IMR-90 (cell line): ENCODE measurements at regions not wholly inside any gene's neighbourhood (a gene's known extent, or its start where the extent isn't known, plus 50 kb on each side); places are given as distances from the start of the nearest gene placed in this dataset.

ENCODE experiments used
- ATAC-seq: fragments of 200-7000 bp; cut with Tn5 transposase; 2 replicates; pipeline ENCODE4 v1.9.1; 2020; ENCODE audit warnings: low read depth, mild to moderate bottlenecking, moderate library complexity
- BruUV-seq: library from RNA; stranded (reverse); fragments of 400-500 nt; replicated peaks from 2 replicates; lab custom pipeline; 2021; lab: Mats Ljungman, UMichigan
- CTCF ChIA-PET: fragments of 300-600 bp; formaldehyde crosslinking; extraction: SDS; loops from one replicate; lab custom pipeline; 2021; ENCODE audit warnings: antibody characterized with exemption; lab: Yijun Ruan, JAX
- POLR2A ChIA-PET: fragments of 300-600 bp; sonication (Branson Sonifier 250); formaldehyde crosslinking; loops from one replicate; lab custom pipeline; 2022; ENCODE audit warnings: antibody characterized with exemption; ENCODE audit not compliant: unreplicated experiment; lab: Charles Lee
- DNase-seq: peaks from one replicate; pipeline ENCODE4 v3.0.0; 2013
- H2AFZ ChIP-seq: replicated peaks from 2 replicates; pipeline ENCODE3; 2013; ENCODE audit warnings: low read length, mild to moderate bottlenecking; ENCODE audit not compliant: poor library complexity
- H2AK5ac ChIP-seq: 2 replicates; pipeline ENCODE4 v1.6.1; 2013; ENCODE audit warnings: low read depth, low read length, inconsistent platforms
- H2AK9ac ChIP-seq: replicated peaks from 2 replicates; pipeline ENCODE3; 2013; ENCODE audit warnings: mild to moderate bottlenecking, low read depth, low read length, moderate library complexity; ENCODE audit not compliant: poor library complexity
- H2BK120ac ChIP-seq: 2 replicates; pipeline ENCODE4 v1.6.1; 2013; ENCODE audit warnings: low read depth, low read length, inconsistent platforms
- H2BK15ac ChIP-seq: 3 replicates; pipeline ENCODE4 v1.6.1; 2013; ENCODE audit warnings: low read depth, low read length, inconsistent platforms
- H2BK20ac ChIP-seq: 2 replicates; pipeline ENCODE4 v1.6.1; 2013; ENCODE audit warnings: low read depth, mild to moderate bottlenecking, inconsistent platforms, low read length, moderate library complexity
- H2BK5ac ChIP-seq: 2 replicates; pipeline ENCODE4 v1.6.1; 2013; ENCODE audit warnings: mild to moderate bottlenecking, low read depth, low read length, inconsistent platforms; ENCODE audit not compliant: poor library complexity, severe bottlenecking
- H3K14ac ChIP-seq: replicated peaks from 2 replicates; pipeline ENCODE4 v1.6.1; 2013; ENCODE audit warnings: low read depth, low read length, inconsistent platforms
- H3K18ac ChIP-seq: 2 replicates; pipeline ENCODE4 v1.6.1; 2013; ENCODE audit warnings: low read depth, low read length, control low read depth
- H3K23ac ChIP-seq: 2 replicates; pipeline ENCODE4 v1.6.1; 2013; ENCODE audit warnings: low read depth, low read length, inconsistent platforms
- H3K27ac ChIP-seq: 2 replicates; pipeline ENCODE4 v1.5.1; 2013; ENCODE audit warnings: mild to moderate bottlenecking, control low read depth, low read length; ENCODE audit not compliant: insufficient read depth
- H3K27me3 ChIP-seq: 2 replicates; pipeline ENCODE4 v1.6.1; 2013; ENCODE audit warnings: low read length; ENCODE audit not compliant: control insufficient read depth, insufficient read depth
- H3K36me3 ChIP-seq: 2 replicates; pipeline ENCODE4 v1.6.1; 2013; ENCODE audit warnings: low read length, mixed read lengths; ENCODE audit not compliant: control insufficient read depth, insufficient read depth
- H3K4ac ChIP-seq: 2 replicates; pipeline ENCODE4 v1.6.1; 2013; ENCODE audit warnings: low read depth, low read length, inconsistent platforms
- H3K4me1 ChIP-seq: 2 replicates; pipeline ENCODE4 v1.6.1; 2013; ENCODE audit warnings: low read length, mixed read lengths; ENCODE audit not compliant: control insufficient read depth, insufficient read depth
- H3K4me2 ChIP-seq: 2 replicates; pipeline ENCODE4 v1.6.1; 2013; ENCODE audit warnings: low read depth, mild to moderate bottlenecking, control low read depth, low read length, moderate library complexity
- H3K4me3 ChIP-seq: 2 replicates; pipeline ENCODE4 v1.5.1; 2013; ENCODE audit warnings: low read depth, mild to moderate bottlenecking, control low read depth, low read length, moderate library complexity; ENCODE audit not compliant: insufficient read depth
- H3K56ac ChIP-seq: 2 replicates; pipeline ENCODE4 v1.6.1; 2013; ENCODE audit warnings: low read length, inconsistent platforms; ENCODE audit not compliant: insufficient read depth; ENCODE audit errors: extremely low read depth
- H3K79me1 ChIP-seq, 2 experiments: 2 replicates each; pipeline ENCODE4 v1.6.1; 2013; ENCODE audit warnings: low read length in 2 of 2, inconsistent platforms in 1 of 2, low read depth in 1 of 2
- H3K9ac ChIP-seq: 2 replicates; pipeline ENCODE4 v1.6.1; 2013; ENCODE audit warnings: low read depth, low read length, control low read depth
- H3K9me1 ChIP-seq: 2 replicates; pipeline ENCODE4 v1.6.1; 2013; ENCODE audit warnings: low read length, inconsistent platforms; ENCODE audit not compliant: insufficient read depth
- H3K9me3 ChIP-seq: 2 replicates; pipeline ENCODE4 v1.6.1; 2013; ENCODE audit warnings: low read length; ENCODE audit not compliant: control insufficient read depth, insufficient read depth
- H4K20me1 ChIP-seq: 2 replicates; pipeline ENCODE4 v1.6.1; 2013; ENCODE audit warnings: low read length, inconsistent platforms; ENCODE audit not compliant: insufficient read depth
- H4K5ac ChIP-seq: 2 replicates; pipeline ENCODE4 v1.6.1; 2013; ENCODE audit warnings: mild to moderate bottlenecking, low read depth, low read length, control low read depth
- H4K8ac ChIP-seq, 2 experiments: 2 replicates each; pipeline ENCODE4 v1.6.1; 2013; ENCODE audit warnings: low read depth in 2 of 2, low read length in 2 of 2, control low read depth in 1 of 2, inconsistent platforms in 1 of 2
- H4K91ac ChIP-seq: 2 replicates; pipeline ENCODE4 v1.6.1; 2013; ENCODE audit warnings: low read depth, low read length, inconsistent platforms; ENCODE audit not compliant: insufficient read depth
- CEBPB ChIP-seq: IDR thresholded peaks from 2 replicates; pipeline ENCODE4 v1.6.1; 2012; ENCODE audit warnings: low read depth, low read length, improper control_type of control experiment
- CHD1 ChIP-seq: IDR thresholded peaks from 2 replicates; pipeline ENCODE4 v1.6.1; 2012; ENCODE audit warnings: low read depth, low read length, improper control_type of control experiment
- ELK1 ChIP-seq: fragments of 150-350 bp; IDR thresholded peaks from 2 replicates; pipeline ENCODE4 v1.6.1; 2016; ENCODE audit warnings: low read depth, mild to moderate bottlenecking, low read length, moderate library complexity, borderline replicate concordance
- POLR2A ChIP-seq: IDR thresholded peaks from 2 replicates; pipeline ENCODE4 v1.6.1; 2012; ENCODE audit warnings: mild to moderate bottlenecking, low read depth, low read length
- RAD21 ChIP-seq: IDR thresholded peaks from 2 replicates; pipeline ENCODE4 v1.6.1; 2012; ENCODE audit warnings: low read length, improper control_type of control experiment
- RCOR1 ChIP-seq: IDR thresholded peaks from 2 replicates; pipeline ENCODE4 v1.6.1; 2012; ENCODE audit warnings: mild to moderate bottlenecking, low read length, improper control_type of control experiment; ENCODE audit not compliant: insufficient replicate concordance
- RFX5 ChIP-seq: IDR thresholded peaks from 2 replicates; pipeline ENCODE4 v1.8.0; 2012; ENCODE audit warnings: low read depth, mild to moderate bottlenecking, low read length, moderate library complexity
- SMC3 ChIP-seq: fragments of 150-350 bp; IDR thresholded peaks from 2 replicates; pipeline ENCODE4 v1.6.1; 2016; ENCODE audit warnings: low read depth, mild to moderate bottlenecking, antibody characterized with exemption, low read length, moderate library complexity
- WGBS, 2 experiments: methylation state at CpG; one replicate each; pipeline versions ENCODE4 v1.1.5 to v1.1.7; 2013; ENCODE audit warnings: missing lambda C conversion rate in 2 of 2; ENCODE audit not compliant: insufficient read length in 1 of 2; ENCODE audit errors: extremely low coverage in 2 of 2; 5-methylcytosine and 5-hydroxymethylcytosine counted together
- dilution Hi-C: fragments of 300-500 bp; cut with HindIII; formaldehyde crosslinking; loops from one replicate; pipeline ENCODE4 v1.14.3; 2018; ENCODE audit warnings: low sequenced_read_pairs; ENCODE audit not compliant: unreplicated experiment
- in situ Hi-C: fragments of 300-500 bp; cut with MboI; formaldehyde crosslinking; loops from 3 replicates; pipeline ENCODE4 v1.14.3; 2019; ENCODE audit warnings: low sequenced_read_pairs, inconsistent platforms, mixed read lengths
- intact Hi-C: fragments of 100-400 bp; cut with micrococcal nuclease; formaldehyde crosslinking; loops from 2 replicates; pipeline ENCODE4 v1.10.0; 2022

- H4K5ac ChIP-seq, result no peak overlapping the region
- H2BK20ac ChIP-seq, result no peak overlapping the region
- in situ Hi-C loops (no loop called here), intact Hi-C loops (no loop called here), dilution Hi-C loops (no loop called here)
- H2AK9ac ChIP-seq, result no peak overlapping the region
- no peaks in the 10 kb centered on the region for H3K9me1 ChIP-seq
- H2BK5ac ChIP-seq, result no peak overlapping the region
- H4K91ac ChIP-seq, result no peak overlapping the region
- no peak for TF ChIP-seq CHD1
- TF ChIP-seq RCOR1, result no peak
- TF ChIP-seq SMC3, result no peak
- TF ChIP-seq RAD21, result no peak
- TF ChIP-seq RFX5, result no peak
- no peak for TF ChIP-seq POLR2A
- no peak for TF ChIP-seq ELK1
- TF ChIP-seq CEBPB, result no peak
- no peak overlapping the region for H3K18ac ChIP-seq
- no peak overlapping the region for H2BK15ac ChIP-seq
- no peak overlapping the region for H3K4me2 ChIP-seq
- no CpG with 5 or more reads among the region's 2 CpGs for WGBS, 2 experiments
- no peak overlapping the region for H2AFZ ChIP-seq
- CTCF ChIA-PET, result no interaction called here
- H3K36me3 ChIP-seq, result no peaks in the 10 kb centered on the region
- no peak overlapping the region for H3K56ac ChIP-seq
- H2BK120ac ChIP-seq, result no peak overlapping the region
- H3K4ac ChIP-seq, result no peak overlapping the region
- no peaks in the 10 kb centered on the region for H3K79me1 ChIP-seq
- no peak overlapping the region for H3K27ac ChIP-seq
- DNase-seq (no peak), ATAC-seq (no peak)
- H3K27me3 ChIP-seq, result no peaks in the 10 kb centered on the region
- H3K4me3 ChIP-seq, result no peak overlapping the region
- no peak overlapping the region for H3K23ac ChIP-seq
- H3K4me1 ChIP-seq, result no peaks in the 10 kb centered on the region
- POLR2A ChIA-PET, result no interaction called here
- no peak overlapping the region for H3K9ac ChIP-seq
- no peaks in the 10 kb centered on the region for H4K20me1 ChIP-seq
- no peak overlapping the region for H2AK5ac ChIP-seq
- no peak overlapping the region for H3K14ac ChIP-seq
- no peak overlapping the region for H4K8ac ChIP-seq
- peaks cover 6% of the 10 kb centered on the region for H3K9me3 ChIP-seq
- BruUV-seq, result no TSS peak
Observed at GRCh38 chr18:66729442-66730239, 125.8 kb upstream of the CDH19 start.
